Fibroblast of lung (primary cell): ENCODE measurements at regions not wholly inside any gene's neighbourhood (a gene's known extent, or its start where the extent isn't known, plus 50 kb on each side); places are given as distances from the start of the nearest gene placed in this dataset.
A peak's percentile ranks its signal among the peaks of the same experiment; 100 is the strongest.

Experiments used
- DNase-seq, 2 donors: peaks; one replicate each; pipeline versions ENCODE4 v3.0.0 to v3.0.0-alpha.2; 2010; ENCODE audit warnings: low read depth in 2 of 2
- H2AFZ ChIP-seq: 2 replicates; pipeline ENCODE4 v1.5.1; 2012; ENCODE audit warnings: low read length, control low read depth, inconsistent platforms
- H3K27ac ChIP-seq: 2 replicates; pipeline ENCODE4 v1.5.1; 2011; ENCODE audit warnings: low read length, control low read depth; ENCODE audit not compliant: insufficient read depth
- H3K27me3 ChIP-seq: 2 replicates; pipeline ENCODE4 v1.5.1; 2011; ENCODE audit warnings: mild to moderate bottlenecking, low read length; ENCODE audit not compliant: control insufficient read depth, insufficient read depth
- H3K36me3 ChIP-seq: 2 replicates; pipeline ENCODE4 v1.5.1; 2011; ENCODE audit warnings: low read length; ENCODE audit not compliant: control insufficient read depth, insufficient read depth
- H3K4me1 ChIP-seq: 2 replicates; pipeline ENCODE4 v1.5.1; 2011; ENCODE audit warnings: low read length; ENCODE audit not compliant: control insufficient read depth, insufficient read depth; ENCODE audit errors: extremely low read depth
- H3K4me2 ChIP-seq: 2 replicates; pipeline ENCODE4 v1.5.1; 2011; ENCODE audit warnings: low read length, control low read depth; ENCODE audit not compliant: insufficient read depth; ENCODE audit errors: extremely low read depth
- H3K4me3 ChIP-seq, 4 experiments: fragments of 200-600 bp in 1 of 4; sonication (generic) in 1 of 4; replicated peaks in 1 of 4; 2 replicates each; pipeline ENCODE4 v1.5.1; 2011 to 2016; ENCODE audit warnings: low read length in 4 of 4, low read depth in 3 of 4, mild to moderate bottlenecking in 3 of 4, control low read depth in 2 of 4, inconsistent platforms in 1 of 4, mixed read lengths in 1 of 4; ENCODE audit not compliant: insufficient read depth in 1 of 4; ENCODE audit errors: control extremely low read depth in 1 of 4
- H3K79me2 ChIP-seq: 2 replicates; pipeline ENCODE4 v1.5.1; 2012; ENCODE audit warnings: mild to moderate bottlenecking, low read length, inconsistent platforms; ENCODE audit not compliant: control insufficient read depth, insufficient read depth
- H3K9ac ChIP-seq: 2 replicates; pipeline ENCODE4 v1.5.1; 2011; ENCODE audit warnings: mild to moderate bottlenecking, low read length, control low read depth; ENCODE audit not compliant: insufficient read depth
- H3K9me3 ChIP-seq: 2 replicates; pipeline ENCODE4 v1.5.1; 2012; ENCODE audit warnings: low read depth, low read length; ENCODE audit not compliant: control insufficient read depth, insufficient read depth
- H4K20me1 ChIP-seq: 2 replicates; pipeline ENCODE4 v1.5.1; 2011; ENCODE audit warnings: low read length; ENCODE audit not compliant: control insufficient read depth, insufficient read depth; ENCODE audit errors: extremely low read depth
- EZH2 ChIP-seq: IDR thresholded peaks from 2 replicates; pipeline ENCODE4 v1.5.1; 2012; ENCODE audit warnings: low read length, control low read depth, mild to moderate bottlenecking; ENCODE audit errors: missing control alignments
- TF ChIP-seq, protein P1 (sequence below), 2 donors: IDR thresholded peaks in 1 of 2; conservative IDR thresholded peaks in 1 of 2; 1 replicate in 1 of 2; 2 replicates in 1 of 2; pipeline ENCODE4 v1.5.1; 2011 to 2012; ENCODE audit warnings: low read length in 2 of 2, control low read depth in 1 of 2, inconsistent platforms in 1 of 2, low read depth in 1 of 2, mild to moderate bottlenecking in 1 of 2

DNA sequence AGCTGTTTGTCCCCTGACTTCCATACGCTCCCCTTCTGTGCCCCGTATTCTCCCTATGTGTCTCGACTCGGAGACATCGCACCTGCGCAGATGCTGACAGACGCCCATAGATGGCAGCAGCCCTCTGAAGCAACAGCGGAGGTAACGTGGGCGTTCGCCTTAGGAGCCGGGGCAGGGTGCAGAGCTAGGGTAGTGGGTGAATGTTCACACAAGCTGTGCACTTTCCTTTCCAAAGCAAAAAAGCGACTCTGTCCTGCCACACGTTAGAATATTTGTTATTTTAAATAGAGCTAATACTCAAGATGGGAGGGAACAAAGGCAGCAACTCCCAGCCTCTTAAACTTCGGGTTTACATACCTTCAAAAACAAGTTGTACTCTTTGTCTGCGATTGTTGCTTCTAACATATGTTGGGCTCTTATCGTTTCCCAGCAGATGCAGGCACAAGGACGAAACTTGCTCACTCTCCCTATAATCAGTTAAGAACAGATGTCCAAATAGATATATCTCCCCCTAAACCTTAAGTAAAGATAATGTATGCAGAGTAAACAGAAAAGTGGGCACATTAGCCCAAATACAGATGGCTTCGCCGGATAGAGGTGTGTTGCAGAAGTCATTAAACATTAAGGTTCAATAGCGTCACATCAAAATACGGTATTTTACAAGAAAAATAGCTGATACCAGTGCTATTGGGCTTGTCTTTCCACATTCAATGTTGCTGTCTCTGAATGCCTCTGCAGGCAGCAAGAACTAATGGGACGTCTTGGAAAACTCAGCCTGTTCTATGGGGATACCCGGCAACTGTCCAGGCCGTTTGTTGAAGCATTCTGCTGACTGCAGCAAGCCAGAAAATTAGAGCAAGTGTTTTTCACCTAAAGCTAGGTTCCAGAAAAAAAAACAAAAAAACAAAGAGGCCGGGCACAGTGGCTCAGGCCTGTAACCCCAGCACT is 340.3 kb upstream of the PRKCQ start:
- no peak for TF ChIP-seq EZH2
- TF ChIP-seq, protein P1, sequence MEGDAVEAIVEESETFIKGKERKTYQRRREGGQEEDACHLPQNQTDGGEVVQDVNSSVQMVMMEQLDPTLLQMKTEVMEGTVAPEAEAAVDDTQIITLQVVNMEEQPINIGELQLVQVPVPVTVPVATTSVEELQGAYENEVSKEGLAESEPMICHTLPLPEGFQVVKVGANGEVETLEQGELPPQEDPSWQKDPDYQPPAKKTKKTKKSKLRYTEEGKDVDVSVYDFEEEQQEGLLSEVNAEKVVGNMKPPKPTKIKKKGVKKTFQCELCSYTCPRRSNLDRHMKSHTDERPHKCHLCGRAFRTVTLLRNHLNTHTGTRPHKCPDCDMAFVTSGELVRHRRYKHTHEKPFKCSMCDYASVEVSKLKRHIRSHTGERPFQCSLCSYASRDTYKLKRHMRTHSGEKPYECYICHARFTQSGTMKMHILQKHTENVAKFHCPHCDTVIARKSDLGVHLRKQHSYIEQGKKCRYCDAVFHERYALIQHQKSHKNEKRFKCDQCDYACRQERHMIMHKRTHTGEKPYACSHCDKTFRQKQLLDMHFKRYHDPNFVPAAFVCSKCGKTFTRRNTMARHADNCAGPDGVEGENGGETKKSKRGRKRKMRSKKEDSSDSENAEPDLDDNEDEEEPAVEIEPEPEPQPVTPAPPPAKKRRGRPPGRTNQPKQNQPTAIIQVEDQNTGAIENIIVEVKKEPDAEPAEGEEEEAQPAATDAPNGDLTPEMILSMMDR (conservative IDR thresholded peaks at IDR 0.05 in 1 of 2, IDR thresholded peaks at IDR 0.05 in 1 of 2; ENCODE audit: low read depth in 1 of 2, low read length in 2 of 2) = peak; percentile 41 to 83
- Histone ChIP-seq H3K4me3 (peak overlapping the region in 1 of 4 experiments; percentile 11), H3K9ac (no peak overlapping the region), H3K9me3 (no peaks in the 10 kb centered on the region), H2AFZ (no peak overlapping the region), H3K4me1 (no peaks in the 10 kb centered on the region), H4K20me1 (no peaks in the 10 kb centered on the region), H3K36me3 (no peaks in the 10 kb centered on the region), H3K27ac (no peak overlapping the region), H3K79me2 (no peaks in the 10 kb centered on the region), H3K27me3 (no peaks in the 10 kb centered on the region), H3K4me2 (no peak overlapping the region)
- DNase-seq = peak; percentile 52 to 73

DNA sequence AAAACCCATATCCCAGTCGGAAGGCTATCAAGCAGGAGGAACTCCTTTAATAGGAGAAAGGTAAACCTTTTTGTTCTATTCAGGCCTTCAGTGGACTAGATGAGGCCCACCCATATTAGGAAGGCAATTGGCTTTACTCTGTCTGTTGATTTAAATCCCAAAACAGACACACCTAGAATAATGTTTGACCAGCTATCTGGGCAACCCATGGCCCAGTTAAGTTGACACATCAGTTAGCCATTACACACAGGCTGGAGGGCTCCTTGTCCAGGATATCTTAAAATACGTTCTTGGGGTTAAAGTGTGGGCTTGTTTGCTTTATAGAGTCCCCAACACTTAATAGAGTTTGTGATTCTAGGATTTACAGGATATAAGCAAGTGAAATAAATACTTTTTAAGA is 339.0 kb upstream of the PRKCQ start:
- Histone ChIP-seq H3K4me2 (no peak overlapping the region), H3K27me3 (no peaks in the 10 kb centered on the region), H3K9me3 (no peaks in the 10 kb centered on the region), H3K4me1 (no peaks in the 10 kb centered on the region), H3K4me3 (no peak overlapping the region), H3K9ac (no peak overlapping the region), H3K27ac (no peak overlapping the region), H2AFZ (no peak overlapping the region), H3K36me3 (no peaks in the 10 kb centered on the region), H3K79me2 (no peaks in the 10 kb centered on the region), H4K20me1 (no peaks in the 10 kb centered on the region)
- no peak for DNase-seq
- no peak for TF ChIP-seq EZH2
- TF ChIP-seq, protein P1 (conservative IDR thresholded peaks at IDR 0.05 in 1 of 2, IDR thresholded peaks at IDR 0.05 in 1 of 2; ENCODE audit: low read depth in 1 of 2, low read length in 2 of 2) = no peak

DNA sequence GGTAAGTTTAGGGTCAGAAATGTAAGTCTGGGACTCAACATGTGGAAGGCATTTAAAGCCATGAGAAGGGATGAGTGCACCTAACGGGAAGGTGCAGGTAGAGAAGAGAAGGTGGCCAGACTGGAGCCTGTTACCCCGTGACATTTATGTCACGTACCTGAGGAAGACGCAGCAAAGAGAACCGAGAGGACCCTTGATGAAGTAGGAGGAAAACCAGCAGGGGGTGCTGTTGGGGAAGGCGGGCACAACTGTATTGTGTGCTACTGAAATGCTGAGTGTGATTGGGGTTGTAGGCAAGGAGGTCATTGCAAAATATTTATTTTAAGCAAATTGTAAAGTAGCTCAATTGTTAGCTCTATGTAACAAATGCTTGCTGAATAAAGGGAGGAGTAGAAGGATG is 338.2 kb upstream of the PRKCQ start:
- H3K27ac ChIP-seq = no peak overlapping the region
- H2AFZ ChIP-seq = no peak overlapping the region
- no peaks in the 10 kb centered on the region for H3K36me3 ChIP-seq
- H3K9me3 ChIP-seq = no peaks in the 10 kb centered on the region
- H3K4me1 ChIP-seq = no peaks in the 10 kb centered on the region
- DNase-seq = peak in 1 of 2 donors; percentile 19
- H4K20me1 ChIP-seq = no peaks in the 10 kb centered on the region
- no peaks in the 10 kb centered on the region for H3K79me2 ChIP-seq
- no peak overlapping the region for H3K4me3 ChIP-seq
- H3K4me2 ChIP-seq = no peak overlapping the region
- H3K27me3 ChIP-seq = no peaks in the 10 kb centered on the region
- TF ChIP-seq EZH2 = no peak
- TF ChIP-seq, protein P1 (conservative IDR thresholded peaks at IDR 0.05 in 1 of 2, IDR thresholded peaks at IDR 0.05 in 1 of 2; ENCODE audit: low read depth in 1 of 2, low read length in 2 of 2) = peak in 1 of 2 donors; percentile 41
- H3K9ac ChIP-seq = no peak overlapping the region
